H9 (cell line): ENCODE measurements at regions not wholly inside any gene's neighbourhood (a gene's known extent, or its start where the extent isn't known, plus 50 kb on each side); places are given as distances from the start of the nearest gene placed in this dataset.

Source experiments
- DNase-seq: peaks from one replicate; pipeline ENCODE4 v3.0.0-alpha.2; 2017
- H2AFZ ChIP-seq: one replicate; pipeline ENCODE4 v1.6.1; 2013; ENCODE audit warnings: mild to moderate bottlenecking, low read length, control low read depth, moderate library complexity
- H2AK5ac ChIP-seq: 2 replicates; pipeline ENCODE4 v1.6.1; 2013; ENCODE audit warnings: low read length, control low read depth, mixed read lengths; ENCODE audit not compliant: insufficient read length
- H2BK120ac ChIP-seq: one replicate; pipeline ENCODE4 v1.6.1; 2013; ENCODE audit warnings: low read depth, mild to moderate bottlenecking, low read length, control low read depth, inconsistent platforms; ENCODE audit not compliant: poor library complexity, severe bottlenecking
- H2BK12ac ChIP-seq: 2 replicates; pipeline ENCODE4 v1.6.1; 2013; ENCODE audit warnings: low read length, control low read depth, mixed read lengths, low read depth; ENCODE audit not compliant: insufficient read length
- H2BK15ac ChIP-seq: 2 replicates; pipeline ENCODE4 v1.6.1; 2013; ENCODE audit warnings: low read depth, low read length, control low read depth
- H2BK20ac ChIP-seq: one replicate; pipeline ENCODE4 v1.6.1; 2013; ENCODE audit warnings: low read depth, mild to moderate bottlenecking, low read length, control low read depth, inconsistent platforms; ENCODE audit not compliant: poor library complexity, severe bottlenecking
- H2BK5ac ChIP-seq: 2 replicates; pipeline ENCODE4 v1.6.1; 2013; ENCODE audit warnings: low read length, control low read depth, mixed read lengths; ENCODE audit not compliant: insufficient read length
- H3K14ac ChIP-seq: 2 replicates; pipeline ENCODE4 v1.6.1; 2013; ENCODE audit warnings: low read length, control low read depth; ENCODE audit not compliant: insufficient read depth
- H3K18ac ChIP-seq: 2 replicates; pipeline ENCODE4 v1.6.1; 2013; ENCODE audit warnings: low read depth, mild to moderate bottlenecking, mixed read lengths, low read length, control low read depth; ENCODE audit not compliant: insufficient read length
- H3K23ac ChIP-seq: 2 replicates; pipeline ENCODE4 v1.6.1; 2013; ENCODE audit warnings: low read length, control low read depth, mixed read lengths, low read depth; ENCODE audit not compliant: insufficient read length
- H3K23me2 ChIP-seq: 2 replicates; pipeline ENCODE4 v1.6.1; 2013; ENCODE audit warnings: low read depth, mild to moderate bottlenecking, mixed read lengths, low read length, control low read depth; ENCODE audit not compliant: insufficient read length, poor library complexity, severe bottlenecking
- H3K27ac ChIP-seq: 2 replicates; pipeline ENCODE4 v1.5.1; 2013; ENCODE audit warnings: low read length, control low read depth, mixed read lengths, low read depth; ENCODE audit not compliant: insufficient read length
- H3K27me3 ChIP-seq: 2 replicates; pipeline ENCODE4 v1.6.1; 2013; ENCODE audit warnings: low read length, control low read depth, inconsistent platforms; ENCODE audit not compliant: insufficient read depth
- H3K4ac ChIP-seq: 2 replicates; pipeline ENCODE4 v1.6.1; 2013; ENCODE audit warnings: low read depth, mild to moderate bottlenecking, control low read depth, inconsistent platforms, low read length, moderate library complexity
- H3K4me1 ChIP-seq: 2 replicates; pipeline ENCODE4 v1.6.1; 2013; ENCODE audit warnings: low read length, control low read depth, inconsistent platforms; ENCODE audit not compliant: insufficient read depth
- H3K4me2 ChIP-seq: 2 replicates; pipeline ENCODE4 v1.6.1; 2013; ENCODE audit warnings: low read length, control low read depth, mixed read lengths; ENCODE audit not compliant: insufficient read length, insufficient read depth
- H3K56ac ChIP-seq: 2 replicates; pipeline ENCODE4 v1.6.1; 2013; ENCODE audit warnings: low read depth, mild to moderate bottlenecking, mixed read lengths, low read length, control low read depth; ENCODE audit not compliant: insufficient read length
- H3K79me1 ChIP-seq: 2 replicates; pipeline ENCODE4 v1.6.1; 2013; ENCODE audit warnings: low read depth, mild to moderate bottlenecking, moderate library complexity, low read length, control low read depth, inconsistent platforms; ENCODE audit not compliant: insufficient read depth, poor library complexity, severe bottlenecking
- H3K79me2 ChIP-seq: 2 replicates; pipeline ENCODE4 v1.6.1; 2013; ENCODE audit warnings: low read length, control low read depth, inconsistent platforms; ENCODE audit not compliant: insufficient read depth
- H3K9ac ChIP-seq: 2 replicates; pipeline ENCODE4 v1.6.1; 2013; ENCODE audit warnings: low read length, control low read depth, mixed read lengths; ENCODE audit not compliant: insufficient read length; ENCODE audit errors: extremely low read depth
- H3K9me3 ChIP-seq: one replicate; pipeline ENCODE4 v1.6.1; 2013; ENCODE audit warnings: low read depth, low read length, inconsistent platforms; ENCODE audit not compliant: control insufficient read depth
- H3T11ph ChIP-seq: one replicate; pipeline ENCODE4 v1.6.1; 2013; ENCODE audit warnings: mild to moderate bottlenecking, low read length, control low read depth, inconsistent platforms
- H4K20me1 ChIP-seq: one replicate; pipeline ENCODE4 v1.6.1; 2013; ENCODE audit not compliant: control insufficient read depth, insufficient read length, insufficient read depth
- H4K5ac ChIP-seq: 2 replicates; pipeline ENCODE4 v1.6.1; 2013; ENCODE audit warnings: low read depth, mild to moderate bottlenecking, mixed read lengths, low read length, control low read depth; ENCODE audit not compliant: insufficient read length
- H4K8ac ChIP-seq: replicated peaks from 2 replicates; pipeline ENCODE4 v1.6.1; 2013; ENCODE audit warnings: low read length, control low read depth, mixed read lengths, low read depth; ENCODE audit not compliant: insufficient read length
- H4K91ac ChIP-seq: 2 replicates; pipeline ENCODE4 v1.6.1; 2013; ENCODE audit warnings: low read depth, mild to moderate bottlenecking, moderate library complexity, mixed read lengths, low read length, control low read depth; ENCODE audit not compliant: insufficient read length
- H3K27ac Mint-ChIP-seq, 3 experiments: 2 replicates in 2 of 3; 3 replicates in 1 of 3; pipeline ENCODE4 v1.8.0; 2020 to 2021; ENCODE audit warnings: mixed read lengths in 3 of 3, mild to moderate bottlenecking in 1 of 3, moderate library complexity in 1 of 3
- H3K27me3 Mint-ChIP-seq: 2 replicates; pipeline ENCODE4 v1.8.0; 2021; ENCODE audit warnings: low read depth, mild to moderate bottlenecking, moderate library complexity, mixed read lengths
- H3K36me3 Mint-ChIP-seq, 3 experiments: 2 replicates in 2 of 3; 3 replicates in 1 of 3; pipeline ENCODE4 v1.8.0; 2020 to 2021; ENCODE audit warnings: low read depth in 3 of 3, mixed read lengths in 3 of 3; ENCODE audit not compliant: insufficient read depth in 1 of 3
- H3K4me1 Mint-ChIP-seq, 2 experiments: 2 replicates each; pipeline ENCODE4 v1.8.0; 2020; ENCODE audit warnings: mixed read lengths in 2 of 2
- H3K4me3 Mint-ChIP-seq, 2 experiments: 2 replicates in 1 of 2; 3 replicates in 1 of 2; pipeline ENCODE4 v1.8.0; 2020 to 2021; ENCODE audit warnings: mild to moderate bottlenecking in 2 of 2, mixed read lengths in 2 of 2, moderate library complexity in 1 of 2
- H3K9me3 Mint-ChIP-seq, 2 experiments: 2 replicates in 1 of 2; 3 replicates in 1 of 2; pipeline ENCODE4 v1.8.0; 2020; ENCODE audit warnings: mild to moderate bottlenecking in 2 of 2, mixed read lengths in 2 of 2, moderate library complexity in 1 of 2
- CTCF ChIP-seq: fragments of 200-600 bp; sonication (generic); conservative IDR thresholded peaks from 3 replicates; pipeline ENCODE4 v1.8.0; 2021; ENCODE audit warnings: antibody characterized with exemption, mild to moderate bottlenecking
- WGBS: extraction: QIAGEN DNeasy Blood & Tissue Kit; methylation state at CpG from one replicate; pipeline ENCODE4 v1.1.7; 2013; ENCODE audit warnings: missing lambda C conversion rate, low lambda C conversion rate, mixed read lengths; ENCODE audit not compliant: insufficient read length; ENCODE audit errors: extremely low coverage; 5-methylcytosine and 5-hydroxymethylcytosine counted together

- WGBS: no CpG with 5 or more reads among the region's 5 CpGs
- no peak overlapping the region for H3K27ac ChIP-seq
- H3K18ac ChIP-seq: no peak overlapping the region
These were observed 137.8 kb upstream of the RBPJ start for GRCh38 chr4:26183017-26183416.

More at GRCh38 chr4:26183017-26183416, 137.8 kb upstream of the RBPJ start:
- Histone ChIP-seq H3K79me1 (no peaks in the 10 kb centered on the region), H4K5ac (no peak overlapping the region), H3K27me3 (no peaks in the 10 kb centered on the region), H2AFZ (no peak overlapping the region), H4K91ac (no peak overlapping the region), H3K79me2 (no peaks in the 10 kb centered on the region), H3K23ac (no peak overlapping the region), H3K4me1 (no peaks in the 10 kb centered on the region), H2BK15ac (no peak overlapping the region), H2BK5ac (no peak overlapping the region), H3K4me2 (no peak overlapping the region), H2BK120ac (no peak overlapping the region), H3K9me3 (no peaks in the 10 kb centered on the region), H2BK12ac (no peak overlapping the region), H3K56ac (no peak overlapping the region), H2AK5ac (no peak overlapping the region), H4K20me1 (no peaks in the 10 kb centered on the region), H3K23me2 (no peaks in the 10 kb centered on the region), H2BK20ac (no peak overlapping the region), H3K4ac (no peak overlapping the region), H3T11ph (no peak overlapping the region), H4K8ac (no peak overlapping the region), H3K9ac (no peak overlapping the region), H3K14ac (no peak overlapping the region)
- Mint-ChIP-seq H3K27me3 (peaks cover 2% of the 10 kb centered on the region), H3K9me3 (peaks cover 0 to 2% of the 10 kb centered on the region in 2 experiments; a peak in 3 of 5 replicates), H3K4me3 (no peak overlapping the region), H3K27ac (no peak overlapping the region; a peak in 1 of 7 replicates), H3K36me3 (no peaks in the 10 kb centered on the region), H3K4me1 (peaks cover 3 to 5% of the 10 kb centered on the region in 2 experiments)
- no peak for DNase-seq
- TF ChIP-seq CTCF: no peak
